Smooth muscle cell (in vitro differentiated cells): ENCODE measurements at regions not wholly inside any gene's neighbourhood (a gene's known extent, or its start where the extent isn't known, plus 50 kb on each side); places are given as distances from the start of the nearest gene placed in this dataset.

Source experiments
- DNase-seq: peaks from one replicate; lab custom pipeline; 2025; ENCODE audit not compliant: unreplicated experiment; lab: John Stamatoyannopoulos, UW
- H2AFZ ChIP-seq: fragments of 200-600 bp; sonication (generic); 2 replicates; pipeline ENCODE4 v1.6.0; 2016; ENCODE audit warnings: antibody characterized with exemption, low read depth, mild to moderate bottlenecking
- H3F3A ChIP-seq: fragments of 200-600 bp; sonication (generic); 2 replicates; pipeline ENCODE4 v1.6.0; 2017; ENCODE audit warnings: antibody characterized with exemption, low read depth
- H3K27ac ChIP-seq: fragments of 200-600 bp; sonication (generic); 2 replicates; pipeline ENCODE4 v1.5.1; 2016; ENCODE audit warnings: low read depth, mild to moderate bottlenecking
- H3K27me3 ChIP-seq: fragments of 200-600 bp; sonication (generic); 2 replicates; pipeline ENCODE4 v1.6.1; 2016; ENCODE audit warnings: low read depth, mild to moderate bottlenecking
- H3K36me3 ChIP-seq: fragments of 200-600 bp; sonication (generic); 2 replicates; pipeline ENCODE4 v1.5.1; 2016; ENCODE audit warnings: low read depth
- H3K4me1 ChIP-seq: fragments of 200-600 bp; sonication (generic); 2 replicates; pipeline ENCODE4 v1.5.1; 2016; ENCODE audit warnings: low read depth
- H3K4me2 ChIP-seq: fragments of 200-600 bp; sonication (generic); 2 replicates; pipeline ENCODE4 v1.6.0; 2016; ENCODE audit warnings: mild to moderate bottlenecking
- H3K4me3 ChIP-seq: fragments of 200-600 bp; sonication (generic); 2 replicates; pipeline ENCODE4 v1.5.1; 2016; ENCODE audit warnings: mild to moderate bottlenecking
- H3K79me2 ChIP-seq: fragments of 200-600 bp; sonication (generic); 2 replicates; pipeline ENCODE4 v1.6.0; 2016; ENCODE audit warnings: low read depth, mild to moderate bottlenecking
- H3K9ac ChIP-seq: fragments of 200-600 bp; sonication (generic); 2 replicates; pipeline ENCODE4 v1.6.0; 2016; ENCODE audit warnings: low read depth
- H3K9me3 ChIP-seq: fragments of 200-600 bp; sonication (generic); replicated peaks from 2 replicates; pipeline ENCODE4 v1.5.1; 2016; ENCODE audit warnings: low read depth
- H4K20me1 ChIP-seq: fragments of 200-600 bp; sonication (generic); 2 replicates; pipeline ENCODE4 v1.6.0; 2016; ENCODE audit warnings: low read depth
- WGBS: methylation state at CpG from one replicate; pipeline ENCODE4 v1.1.7; 2016; ENCODE audit warnings: low lambda C conversion rate; 5-methylcytosine and 5-hydroxymethylcytosine counted together
- TF ChIP-seq, protein P1 (sequence below): fragments of 200-600 bp; sonication (generic); IDR thresholded peaks from 2 replicates; pipeline ENCODE4 v1.5.1; 2017; ENCODE audit warnings: borderline replicate concordance, mild to moderate bottlenecking, antibody characterized with exemption; ENCODE audit not compliant: insufficient read depth, poor library complexity, severe bottlenecking

GRCh38 chr2:10246370-10246769 lies 56.3 kb upstream of the HPCAL1 start:
- DNase-seq = no peak
- 89% methylated on average over 8 of the region's 8 CpGs for WGBS
- no peak overlapping the region for H3K4me2 ChIP-seq

GRCh38 chr2:10246831-10247230 lies 55.9 kb upstream of the HPCAL1 start:
- no peak overlapping the region for H3K4me2 ChIP-seq
- 91% methylated on average over 5 of the region's 5 CpGs for WGBS
- H2AFZ ChIP-seq = no peak overlapping the region
- H3K27me3 ChIP-seq = no peaks in the 10 kb centered on the region
- H3K36me3 ChIP-seq = no peaks in the 10 kb centered on the region
- no peak for DNase-seq
- H3K27ac ChIP-seq = no peak overlapping the region
- no peaks in the 10 kb centered on the region for H3K4me1 ChIP-seq
- no peak overlapping the region for H3K4me3 ChIP-seq
- H3K9me3 ChIP-seq = peaks cover 5% of the 10 kb centered on the region
- TF ChIP-seq, protein P1, sequence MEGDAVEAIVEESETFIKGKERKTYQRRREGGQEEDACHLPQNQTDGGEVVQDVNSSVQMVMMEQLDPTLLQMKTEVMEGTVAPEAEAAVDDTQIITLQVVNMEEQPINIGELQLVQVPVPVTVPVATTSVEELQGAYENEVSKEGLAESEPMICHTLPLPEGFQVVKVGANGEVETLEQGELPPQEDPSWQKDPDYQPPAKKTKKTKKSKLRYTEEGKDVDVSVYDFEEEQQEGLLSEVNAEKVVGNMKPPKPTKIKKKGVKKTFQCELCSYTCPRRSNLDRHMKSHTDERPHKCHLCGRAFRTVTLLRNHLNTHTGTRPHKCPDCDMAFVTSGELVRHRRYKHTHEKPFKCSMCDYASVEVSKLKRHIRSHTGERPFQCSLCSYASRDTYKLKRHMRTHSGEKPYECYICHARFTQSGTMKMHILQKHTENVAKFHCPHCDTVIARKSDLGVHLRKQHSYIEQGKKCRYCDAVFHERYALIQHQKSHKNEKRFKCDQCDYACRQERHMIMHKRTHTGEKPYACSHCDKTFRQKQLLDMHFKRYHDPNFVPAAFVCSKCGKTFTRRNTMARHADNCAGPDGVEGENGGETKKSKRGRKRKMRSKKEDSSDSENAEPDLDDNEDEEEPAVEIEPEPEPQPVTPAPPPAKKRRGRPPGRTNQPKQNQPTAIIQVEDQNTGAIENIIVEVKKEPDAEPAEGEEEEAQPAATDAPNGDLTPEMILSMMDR = no peak
- no peaks in the 10 kb centered on the region for H3K79me2 ChIP-seq
- H3F3A ChIP-seq = no peaks in the 10 kb centered on the region
- no peaks in the 10 kb centered on the region for H4K20me1 ChIP-seq
- no peak overlapping the region for H3K9ac ChIP-seq

More at GRCh38 chr2:10246370-10246769, 56.3 kb upstream of the HPCAL1 start:
- Histone ChIP-seq H3K27ac (no peak overlapping the region), H4K20me1 (no peaks in the 10 kb centered on the region), H3F3A (no peaks in the 10 kb centered on the region), H3K4me3 (no peak overlapping the region), H3K27me3 (no peaks in the 10 kb centered on the region), H3K36me3 (no peaks in the 10 kb centered on the region), H3K4me1 (no peaks in the 10 kb centered on the region), H3K9ac (no peak overlapping the region), H3K79me2 (no peaks in the 10 kb centered on the region), H3K9me3 (peaks cover 5% of the 10 kb centered on the region), H2AFZ (no peak overlapping the region)
- TF ChIP-seq, protein P1 = no peak

DNA sequence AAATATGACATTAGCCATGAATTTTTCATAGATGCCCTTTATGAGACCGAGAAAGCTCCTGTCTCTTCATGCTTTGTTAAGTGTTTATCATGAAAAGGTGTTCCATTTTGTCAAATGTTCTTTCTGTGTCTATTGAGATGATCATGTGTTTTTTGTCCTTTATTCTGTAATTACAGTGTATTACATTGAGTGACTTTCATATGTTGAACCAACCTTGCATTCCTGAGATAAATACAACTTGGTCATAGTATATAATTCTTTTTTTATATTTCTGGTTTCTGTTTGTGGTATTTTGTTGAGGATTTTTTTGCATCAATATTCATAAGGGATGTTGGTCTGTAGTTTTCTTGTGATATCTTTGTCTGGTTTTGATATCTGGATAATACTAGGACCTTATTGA lies 52.9 kb upstream of the HPCAL1 start:
- H3K36me3 ChIP-seq = no peaks in the 10 kb centered on the region
- H3K4me2 ChIP-seq = no peak overlapping the region
- H3K27me3 ChIP-seq = no peaks in the 10 kb centered on the region
- no peak overlapping the region for H2AFZ ChIP-seq
- H3K27ac ChIP-seq = no peak overlapping the region
- no peak overlapping the region for H3K9ac ChIP-seq
- H3F3A ChIP-seq = no peaks in the 10 kb centered on the region
- DNase-seq = no peak
- no peaks in the 10 kb centered on the region for H3K79me2 ChIP-seq
- no peak overlapping the region for H3K4me3 ChIP-seq
- TF ChIP-seq, protein P1 = no peak
- peaks cover 5% of the 10 kb centered on the region for H3K9me3 ChIP-seq
- no peaks in the 10 kb centered on the region for H4K20me1 ChIP-seq
- WGBS = 76% methylated on average over 1 of the region's 1 CpG
- no peaks in the 10 kb centered on the region for H3K4me1 ChIP-seq

- no peak overlapping the region for H3K27ac ChIP-seq
- H3F3A ChIP-seq = no peaks in the 10 kb centered on the region
- TF ChIP-seq, protein P1 = no peak
- no peak overlapping the region for H3K4me3 ChIP-seq
- no peak for DNase-seq
- H3K4me1 ChIP-seq = no peaks in the 10 kb centered on the region
- H2AFZ ChIP-seq = no peak overlapping the region
- no peaks in the 10 kb centered on the region for H4K20me1 ChIP-seq
- H3K9me3 ChIP-seq = peaks cover 5% of the 10 kb centered on the region
- 87% methylated on average over 2 of the region's 2 CpGs for WGBS
- H3K36me3 ChIP-seq = no peaks in the 10 kb centered on the region
- H3K27me3 ChIP-seq = no peaks in the 10 kb centered on the region
- H3K79me2 ChIP-seq = no peaks in the 10 kb centered on the region
- no peak overlapping the region for H3K4me2 ChIP-seq
- no peak overlapping the region for H3K9ac ChIP-seq
Measured at GRCh38 chr2:10252224-10252623, 50.5 kb upstream of the HPCAL1 start.
